Esophagus muscularis mucosa (tissue), 4 donors: ENCODE measurements at regions not wholly inside any gene's neighbourhood (a gene's known extent, or its start where the extent isn't known, plus 50 kb on each side); places are given as distances from the start of the nearest gene placed in this dataset.
A peak's percentile ranks its signal among the peaks of the same experiment; 100 is the strongest.

Source experiments
- DNase-seq: peaks from one replicate; pipeline ENCODE4 v3.0.0-alpha.2; 2017; ENCODE audit errors: extremely low spot score
- H3K27ac ChIP-seq, 4 donors: fragments of 200-600 bp; sonication (generic); replicated peaks in 1 of 4; 1 replicate in 3 of 4; 2 replicates in 1 of 4; pipeline ENCODE4 v1.5.1; 2016 to 2019; ENCODE audit warnings: mild to moderate bottlenecking in 1 of 4
- H3K27me3 ChIP-seq, 4 donors: fragments of 200-600 bp; sonication (generic); one replicate each; pipeline versions ENCODE4 v1.5.1 to v1.6.0; 2016 to 2019
- H3K36me3 ChIP-seq, 4 donors: fragments of 200-600 bp; sonication (generic); one replicate each; pipeline ENCODE4 v1.5.1; 2016 to 2019
- H3K4me1 ChIP-seq, 4 donors: fragments of 200-600 bp; sonication (generic); one replicate each; pipeline ENCODE4 v1.5.1; 2016 to 2019
- H3K4me3 ChIP-seq, 4 donors: fragments of 200-600 bp; sonication (generic); 1 replicate in 2 of 4; 2 replicates in 2 of 4; pipeline ENCODE4 v1.5.1; 2016 to 2019; ENCODE audit warnings: mild to moderate bottlenecking in 4 of 4, moderate library complexity in 1 of 4
- H3K9me3 ChIP-seq, 4 donors: fragments of 200-600 bp; sonication (generic); 1 replicate in 3 of 4; 2 replicates in 1 of 4; pipeline ENCODE4 v1.5.1; 2016 to 2019
- CTCF ChIP-seq, 3 experiments: fragments of 200-600 bp in 2 of 3; fragments of 450-650 bp in 1 of 3; sonication (generic) in 2 of 3; IDR thresholded peaks; one replicate each; pipeline ENCODE4 v1.5.1; 2017 to 2019; ENCODE audit warnings: antibody characterized with exemption in 3 of 3, mild to moderate bottlenecking in 2 of 3, moderate library complexity in 1 of 3
- EP300 ChIP-seq: sonication (generic); formaldehyde crosslinking; IDR thresholded peaks from one replicate; pipeline ENCODE4 v1.6.1; 2017; ENCODE audit warnings: antibody characterized with exemption
- POLR2A ChIP-seq: fragments of 450-650 bp; IDR thresholded peaks from one replicate; pipeline ENCODE4 v1.6.1; 2017; ENCODE audit warnings: antibody characterized with exemption, moderate library complexity, mild to moderate bottlenecking, low read depth
- POLR2AphosphoS5 ChIP-seq, 2 donors: sonication (generic); formaldehyde crosslinking; IDR thresholded peaks; one replicate each; pipeline ENCODE4 v1.6.1; 2017; ENCODE audit warnings: antibody characterized with exemption in 2 of 2
- WGBS: methylation state at CpG from one replicate; pipeline ENCODE4 v1.1.5; 2018; 5-methylcytosine and 5-hydroxymethylcytosine counted together
- intact Hi-C: fragments of 100-400 bp; cut with DNase I; formaldehyde crosslinking; loops from one replicate; pipeline ENCODE4 v1.15.1; 2023

GRCh38 chr1:214952648-214953047 lies 129.9 kb upstream of the KCNK2 start:
- Histone ChIP-seq H3K36me3 (no peaks in the 10 kb centered on the region), H3K27ac (no peak overlapping the region), H3K4me1 (no peaks in the 10 kb centered on the region), H3K4me3 (no peak overlapping the region), H3K9me3 (no peaks in the 10 kb centered on the region), H3K27me3 (no peaks in the 10 kb centered on the region)
- TF ChIP-seq CTCF (IDR thresholded peaks at IDR 0.05) = no peak
- TF ChIP-seq POLR2AphosphoS5 (IDR thresholded peaks at IDR 0.05) = no peak
- TF ChIP-seq EP300 = no peak
- no peak for TF ChIP-seq POLR2A
- whole genome bisulfite sequencing = 63% methylated on average over 7 of the region's 7 CpGs
- intact Hi-C loops = no loop called here
- no peak for DNase-seq

GRCh38 chr1:214953901-214954616 lies 128.5 kb upstream of the KCNK2 start:
- intact Hi-C loops = no loop called here
- Histone ChIP-seq H3K4me1 (no peaks in the 10 kb centered on the region), H3K36me3 (no peaks in the 10 kb centered on the region), H3K9me3 (no peaks in the 10 kb centered on the region), H3K27me3 (no peaks in the 10 kb centered on the region), H3K27ac (no peak overlapping the region), H3K4me3 (no peak overlapping the region)
- WGBS = 79% methylated on average over 1 of the region's 1 CpG
- DNase-seq = no peak
- no peak for TF ChIP-seq EP300
- TF ChIP-seq POLR2AphosphoS5 (IDR thresholded peaks at IDR 0.05) = no peak
- no peak for TF ChIP-seq POLR2A
- no peak for TF ChIP-seq CTCF (IDR thresholded peaks at IDR 0.05)

GRCh38 chr1:214954617-214954949 lies 128.0 kb upstream of the KCNK2 start:
- Histone ChIP-seq H3K27me3 (no peaks in the 10 kb centered on the region), H3K4me1 (no peaks in the 10 kb centered on the region), H3K36me3 (no peaks in the 10 kb centered on the region), H3K9me3 (no peaks in the 10 kb centered on the region), H3K27ac (no peak overlapping the region), H3K4me3 (no peak overlapping the region)
- intact Hi-C loops = no loop called here
- TF ChIP-seq CTCF (IDR thresholded peaks at IDR 0.05) = no peak
- TF ChIP-seq POLR2A = no peak
- no peak for TF ChIP-seq EP300
- TF ChIP-seq POLR2AphosphoS5 (IDR thresholded peaks at IDR 0.05) = no peak
- DNase-seq = no peak

- WGBS = 70% methylated on average over 8 of the region's 8 CpGs
- intact Hi-C loops = no loop called here
- Histone ChIP-seq H3K27me3 (no peaks in the 10 kb centered on the region), H3K9me3 (peaks cover 0 to 15% (median 5%) of the 10 kb centered on the region in 4 donors), H3K36me3 (no peaks in the 10 kb centered on the region), H3K4me3 (no peak overlapping the region), H3K4me1 (no peaks in the 10 kb centered on the region), H3K27ac (no peak overlapping the region)
- TF ChIP-seq EP300 (no peak), POLR2AphosphoS5 (IDR thresholded peaks at IDR 0.05) (peak in 1 of 2 donors; percentile 10)
- no peak for DNase-seq
Observed at GRCh38 chr1:214957330-214958137, 125.0 kb upstream of the KCNK2 start.

GRCh38 chr1:214958486-214958885 lies 124.1 kb upstream of the KCNK2 start:
- H3K36me3 ChIP-seq = no peaks in the 10 kb centered on the region
- H3K4me1 ChIP-seq = no peaks in the 10 kb centered on the region
- TF ChIP-seq CTCF (IDR thresholded peaks at IDR 0.05) (no peak), POLR2A (no peak), POLR2AphosphoS5 (IDR thresholded peaks at IDR 0.05) (no peak), EP300 (no peak)
- intact Hi-C loops = no loop called here
- DNase-seq = no peak
- 71% methylated on average over 2 of the region's 2 CpGs for WGBS
- H3K27ac ChIP-seq = no peak overlapping the region
- H3K4me3 ChIP-seq = no peak overlapping the region
- H3K27me3 ChIP-seq = no peaks in the 10 kb centered on the region
- peaks cover 0 to 15% (median 5%) of the 10 kb centered on the region in 4 donors for H3K9me3 ChIP-seq
